ENCODE measurements at regions not wholly inside any gene's neighbourhood (a gene's known extent, or its start where the extent isn't known, plus 50 kb on each side); places are given as distances from the start of the nearest gene placed in this dataset.

- Histone ChIP-seq H3K9me3 (no peaks in the 10 kb centered on the region), H3K4me1 (peaks cover 0 to 14% (median 0%) of the 10 kb centered on the region in 4 donors), H3K36me3 (no peaks in the 10 kb centered on the region), H3K27ac (no peak overlapping the region), H3K27me3 (no peaks in the 10 kb centered on the region), H3K4me3 (no peak overlapping the region)
- no peak for DNase-seq
- TF ChIP-seq CTCF (IDR thresholded peaks at IDR 0.05) = no peak
- intact Hi-C loops (cut with DNase I; ENCODE audit: low total_unique reads) = no loop called here
These were observed 127.6 kb upstream of the VGLL2 start for GRCh38 chr6:117137711-117138110.

DNA sequence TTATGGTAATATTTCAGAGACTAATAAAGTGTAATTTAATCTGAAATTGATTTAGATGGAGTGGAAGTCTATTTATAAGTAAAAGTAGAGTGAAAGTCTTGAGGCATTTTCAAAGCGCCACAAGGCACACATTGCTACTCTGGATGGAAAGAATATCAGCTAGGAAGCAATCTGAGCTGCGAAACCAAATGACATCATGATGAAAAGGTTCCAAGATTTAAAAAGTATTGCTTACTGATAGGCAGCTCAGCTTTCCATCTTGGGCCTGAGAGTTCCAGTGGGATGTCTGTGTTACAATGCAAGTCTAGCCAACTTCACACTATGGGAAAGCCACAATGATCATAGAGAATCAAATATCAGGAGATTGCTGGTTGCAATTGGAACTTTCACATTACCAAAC, 126.9 kb upstream of the VGLL2 start:
- H3K27me3 ChIP-seq = no peaks in the 10 kb centered on the region
- H3K9me3 ChIP-seq = no peaks in the 10 kb centered on the region
- intact Hi-C loops (cut with DNase I; ENCODE audit: low total_unique reads) = no loop called here
- no peaks in the 10 kb centered on the region for H3K36me3 ChIP-seq
- no peak for DNase-seq
- TF ChIP-seq CTCF (IDR thresholded peaks at IDR 0.05) = no peak
- H3K4me1 ChIP-seq = peaks cover 0 to 14% (median 0%) of the 10 kb centered on the region in 4 donors
- H3K4me3 ChIP-seq = no peak overlapping the region
- no peak overlapping the region for H3K27ac ChIP-seq

- Histone ChIP-seq H3K4me1 (peaks cover 0 to 14% (median 0%) of the 10 kb centered on the region in 4 donors), H3K9me3 (no peaks in the 10 kb centered on the region), H3K27me3 (no peaks in the 10 kb centered on the region), H3K4me3 (no peak overlapping the region), H3K36me3 (no peaks in the 10 kb centered on the region), H3K27ac (no peak overlapping the region)
- no peak for TF ChIP-seq CTCF (IDR thresholded peaks at IDR 0.05)
- intact Hi-C loops (cut with DNase I; ENCODE audit: low total_unique reads) = no loop called here
- DNase-seq = no peak
These were observed 126.4 kb upstream of the VGLL2 start for GRCh38 chr6:117138920-117139319.

GRCh38 chr6:117142142-117142541, 123.2 kb upstream of the VGLL2 start:
- TF ChIP-seq CTCF (IDR thresholded peaks at IDR 0.05) = no peak
- H3K27me3 ChIP-seq = no peaks in the 10 kb centered on the region
- no peaks in the 10 kb centered on the region for H3K36me3 ChIP-seq
- DNase-seq = no peak
- H3K9me3 ChIP-seq = no peaks in the 10 kb centered on the region
- H3K4me3 ChIP-seq = no peak overlapping the region
- peaks cover 0 to 14% (median 0%) of the 10 kb centered on the region in 4 donors for H3K4me1 ChIP-seq
- intact Hi-C loops (cut with DNase I; ENCODE audit: low total_unique reads) = no loop called here
- H3K27ac ChIP-seq = no peak overlapping the region

- Histone ChIP-seq H3K27me3 (no peaks in the 10 kb centered on the region), H3K27ac (no peak overlapping the region), H3K4me1 (peaks cover 0 to 14% (median 0%) of the 10 kb centered on the region in 4 donors), H3K9me3 (no peaks in the 10 kb centered on the region), H3K4me3 (no peak overlapping the region), H3K36me3 (no peaks in the 10 kb centered on the region)
- TF ChIP-seq CTCF (IDR thresholded peaks at IDR 0.05) = no peak
- DNase-seq = no peak
- intact Hi-C loops (cut with DNase I; ENCODE audit: low total_unique reads) = no loop called here
These were observed 122.4 kb upstream of the VGLL2 start for GRCh38 chr6:117142995-117143394.

DNA sequence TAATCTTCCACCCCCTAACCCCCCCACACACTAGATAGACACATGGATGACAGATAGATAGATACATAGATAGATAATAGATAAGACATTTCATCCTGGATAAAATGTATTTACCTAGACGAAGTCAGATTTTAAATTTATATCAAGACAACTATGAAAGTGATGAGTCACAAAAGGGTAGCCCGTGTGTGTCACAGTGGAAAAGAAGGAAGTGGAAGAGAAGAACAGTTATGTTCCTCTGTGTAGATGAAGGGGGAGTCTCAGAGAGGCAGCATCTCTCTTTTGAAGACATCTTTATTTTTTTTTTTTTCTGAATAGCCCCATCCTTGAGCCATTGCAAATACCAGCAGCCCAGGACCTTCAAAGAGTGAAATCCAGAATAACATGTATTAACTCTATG, 121.7 kb upstream of the VGLL2 start:
- no peaks in the 10 kb centered on the region for H3K27me3 ChIP-seq
- H3K9me3 ChIP-seq = no peaks in the 10 kb centered on the region
- H3K4me3 ChIP-seq = no peak overlapping the region
- intact Hi-C loops (cut with DNase I; ENCODE audit: low total_unique reads) = no loop called here
- H3K27ac ChIP-seq = no peak overlapping the region
- peaks cover 0 to 12% (median 0%) of the 10 kb centered on the region in 4 donors for H3K4me1 ChIP-seq
- no peak for TF ChIP-seq CTCF (IDR thresholded peaks at IDR 0.05)
- no peaks in the 10 kb centered on the region for H3K36me3 ChIP-seq
- DNase-seq = no peak

Measured in tibial artery (tissue), 4 donors.